T-cell (primary cell): ENCODE measurements at regions not wholly inside any gene's neighbourhood (a gene's known extent, or its start where the extent isn't known, plus 50 kb on each side); places are given as distances from the start of the nearest gene placed in this dataset.
"Not testable (repeated sequence)": the region's sequence is repeated elsewhere in the genome, so short reads cannot be mapped to it uniquely, and the experiment has no call there.

Experiments
- ATAC-seq, 4 experiments: fragments of 200-7000 bp in 3 of 4; fragments of 150-1000 bp in 1 of 4; cut with Tn5 transposase; replicated peaks in 1 of 4; 1 replicate in 3 of 4; 2 replicates in 1 of 4; pipeline ENCODE4 v1.10.0; 2021; ENCODE audit warnings: moderate library complexity in 3 of 4, mild to moderate bottlenecking in 2 of 4, moderate number of reproducible peaks in 1 of 4
- CTCF ChIA-PET, 2 donors: fragments of 300-600 bp; sonication (Branson Sonifier 250); formaldehyde crosslinking; loops; one replicate each; lab custom pipeline; 2022; ENCODE audit warnings: antibody characterized with exemption in 2 of 2; lab: Charles Lee
- POLR2A ChIA-PET, 2 donors: fragments of 300-600 bp; sonication (Branson Sonifier 250); formaldehyde crosslinking; loops; one replicate each; lab custom pipeline; 2022; ENCODE audit warnings: antibody characterized with exemption in 2 of 2; lab: Charles Lee
- DNase-seq, 35 experiments: peaks; one replicate each; pipeline versions ENCODE4 v3.0.0 to v3.0.0-alpha.2; 2013 to 2023
- H3K27ac ChIP-seq: one replicate; pipeline ENCODE4 v1.5.1; 2013; ENCODE audit warnings: low read length
- H3K27me3 ChIP-seq, 2 experiments: replicated peaks in 1 of 2; 1 replicate in 1 of 2; 2 replicates in 1 of 2; pipeline versions ENCODE4 v1.6.1 to v1.7.0; 2013; ENCODE audit warnings: low read length in 1 of 2, mixed read lengths in 1 of 2; ENCODE audit not compliant: control insufficient read depth in 2 of 2, insufficient read depth in 2 of 2; ENCODE audit errors: extremely low read depth in 1 of 2
- H3K36me3 ChIP-seq, 2 donors: 1 replicate in 1 of 2; 2 replicates in 1 of 2; pipeline versions ENCODE4 v1.6.1 to v1.7.0; 2013; ENCODE audit warnings: low read length in 1 of 2; ENCODE audit not compliant: control insufficient read depth in 2 of 2, insufficient read depth in 1 of 2; ENCODE audit errors: extremely low read depth in 1 of 2
- H3K4me1 ChIP-seq, 2 experiments: 1 replicate in 1 of 2; 2 replicates in 1 of 2; pipeline versions ENCODE4 v1.6.1 to v1.7.0; 2013; ENCODE audit warnings: low read length in 2 of 2, mixed read lengths in 1 of 2; ENCODE audit not compliant: insufficient read depth in 2 of 2, control insufficient read depth in 1 of 2; ENCODE audit errors: extremely low read depth in 1 of 2
- H3K4me3 ChIP-seq, 2 donors: 1 replicate in 1 of 2; 2 replicates in 1 of 2; pipeline versions ENCODE4 v1.5.1 to v1.7.0; 2013; ENCODE audit warnings: mild to moderate bottlenecking in 2 of 2, low read length in 1 of 2, moderate library complexity in 1 of 2; ENCODE audit not compliant: control insufficient read depth in 1 of 2; ENCODE audit errors: extremely low read depth in 1 of 2
- H3K9me3 ChIP-seq: 2 replicates; pipeline ENCODE4 v1.7.0; 2013
- H3K27ac Mint-ChIP-seq, 2 donors: one replicate each; pipeline ENCODE4 v1.8.0; 2020 to 2021; ENCODE audit warnings: mild to moderate bottlenecking in 2 of 2, mixed read lengths in 2 of 2
- H3K27me3 Mint-ChIP-seq, 2 donors: one replicate each; pipeline ENCODE4 v1.8.0; 2021 to 2022; ENCODE audit warnings: mixed read lengths in 2 of 2
- H3K36me3 Mint-ChIP-seq: one replicate; pipeline ENCODE4 v1.8.0; 2021; ENCODE audit warnings: mixed read lengths
- H3K4me1 Mint-ChIP-seq, 3 donors: one replicate each; pipeline ENCODE4 v1.8.0; 2020 to 2022; ENCODE audit warnings: mixed read lengths in 3 of 3, mild to moderate bottlenecking in 1 of 3
- H3K4me3 Mint-ChIP-seq, 3 donors: one replicate each; pipeline ENCODE4 v1.8.0; 2020 to 2022; ENCODE audit warnings: mild to moderate bottlenecking in 3 of 3, mixed read lengths in 3 of 3, moderate library complexity in 3 of 3
- H3K9me3 Mint-ChIP-seq, 3 donors: one replicate each; pipeline ENCODE4 v1.8.0; 2020 to 2022; ENCODE audit warnings: mixed read lengths in 3 of 3
- WGBS: methylation state at CpG from one replicate; pipeline ENCODE4 v1.1.5; 2013; ENCODE audit warnings: missing lambda C conversion rate; ENCODE audit not compliant: insufficient coverage; 5-methylcytosine and 5-hydroxymethylcytosine counted together

DNA sequence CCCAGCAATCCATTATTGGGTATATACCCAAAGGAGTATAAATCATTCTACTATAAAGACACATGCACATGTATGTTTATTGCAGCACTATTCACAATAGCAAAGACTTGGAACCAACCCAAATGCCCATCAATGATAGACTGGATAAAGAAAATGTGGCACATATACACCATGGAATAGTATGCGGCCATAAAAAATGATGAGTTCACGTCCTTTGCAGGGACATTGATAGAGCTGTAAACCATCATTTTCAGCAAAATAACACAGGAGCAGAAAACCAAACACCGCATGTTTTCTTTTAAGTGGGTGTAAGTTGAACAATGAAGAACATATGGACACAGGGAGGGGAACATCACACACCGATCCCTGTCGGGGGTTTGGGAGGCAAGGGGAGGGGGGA lies 56.7 kb downstream of the PALS2 start:
- H3K36me3 Mint-ChIP-seq = peaks cover 52% of the 10 kb centered on the region
- POLR2A ChIA-PET, H3K4me1 Mint-ChIP-seq, H3K27ac Mint-ChIP-seq, H3K4me3 ChIP-seq, H3K27me3 ChIP-seq, H3K36me3 ChIP-seq, H3K9me3 ChIP-seq, H3K4me1 ChIP-seq, ATAC-seq, H3K4me3 Mint-ChIP-seq, H3K27ac ChIP-seq, H3K27me3 Mint-ChIP-seq, DNase-seq: not testable (repeated sequence)
- H3K9me3 Mint-ChIP-seq = peaks cover 0 to 16% (median 4%) of the 10 kb centered on the region in 3 donors
- 100% methylated on average over 2 of the region's 5 CpGs for WGBS
- CTCF ChIA-PET = interaction anchor here in 1 of 2 donors (1.4 kb wide), 1 partner anchor 8 kb away, joined by 4 read pairs; no protein-coding TSS in a partner anchor

DNA sequence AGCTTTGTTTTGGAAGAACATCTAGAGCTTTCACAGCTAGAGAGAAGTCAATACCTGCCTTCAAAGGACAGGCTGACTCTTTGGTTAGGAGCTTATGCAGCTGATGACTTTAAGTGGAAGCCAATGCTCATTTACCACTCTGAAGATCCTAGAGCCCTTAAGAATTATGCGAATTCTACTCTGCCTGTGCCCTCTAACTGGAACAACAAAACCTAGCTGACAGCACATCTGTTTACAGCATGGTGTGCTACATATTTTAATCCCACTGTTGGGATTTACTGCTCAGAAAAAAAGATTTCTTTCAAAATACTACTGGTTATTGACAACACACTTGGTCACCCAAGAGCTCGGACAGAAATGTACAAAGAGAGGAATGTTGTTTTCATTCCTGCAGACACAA lies 57.3 kb downstream of the PALS2 start:
- peaks cover 49% of the 10 kb centered on the region for H3K36me3 Mint-ChIP-seq
- peaks cover 0 to 16% (median 4%) of the 10 kb centered on the region in 3 donors for H3K9me3 Mint-ChIP-seq
- peaks cover 0 to 5% (median 5%) of the 10 kb centered on the region in 3 donors for H3K4me1 Mint-ChIP-seq
- no peaks in the 10 kb centered on the region for H3K36me3 ChIP-seq
- ATAC-seq = no peak
- no peak overlapping the region for H3K4me3 ChIP-seq
- H3K27me3 ChIP-seq = no peaks in the 10 kb centered on the region
- H3K27ac Mint-ChIP-seq = no peak overlapping the region
- CTCF ChIA-PET = interaction anchor here in 1 of 2 donors (1.4 kb wide), 1 partner anchor 9 kb away, joined by 4 read pairs; no protein-coding TSS in a partner anchor
- no peak overlapping the region for H3K4me3 Mint-ChIP-seq
- no peak overlapping the region for H3K27ac ChIP-seq
- POLR2A ChIA-PET = no interaction called here
- no peaks in the 10 kb centered on the region for H3K4me1 ChIP-seq
- 100% methylated on average over 1 of the region's 2 CpGs for WGBS
- no peaks in the 10 kb centered on the region for H3K9me3 ChIP-seq
- no peak for DNase-seq
- no peaks in the 10 kb centered on the region for H3K27me3 Mint-ChIP-seq

DNA sequence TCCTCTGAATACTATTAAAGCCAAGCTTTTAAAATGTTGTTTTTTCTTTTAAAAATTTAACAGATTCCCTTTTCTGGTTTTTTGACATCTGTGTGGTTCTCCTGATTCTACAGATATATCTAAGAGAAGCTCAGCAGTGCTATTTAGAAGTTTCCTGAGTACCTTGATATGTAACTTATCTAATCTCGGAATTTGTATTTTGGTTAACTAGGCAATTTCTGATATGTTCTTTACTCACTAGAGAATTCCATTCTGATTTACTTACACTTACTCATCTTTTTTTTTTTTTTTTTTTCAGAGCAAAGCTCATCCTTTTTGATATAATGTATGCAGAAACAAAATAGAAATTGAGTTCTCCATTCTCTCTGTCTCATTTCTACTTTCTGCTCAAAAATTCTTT lies 63.8 kb downstream of the PALS2 start:
- no peak for ATAC-seq
- Mint-ChIP-seq H3K36me3 (peaks cover 24% of the 10 kb centered on the region), H3K27me3 (no peaks in the 10 kb centered on the region), H3K27ac (no peak overlapping the region), H3K4me1 (peaks cover 0 to 5% (median 1%) of the 10 kb centered on the region in 3 donors), H3K9me3 (no peaks in the 10 kb centered on the region), H3K4me3 (no peak overlapping the region)
- Histone ChIP-seq H3K4me3 (no peak overlapping the region), H3K27ac (no peak overlapping the region), H3K27me3 (no peaks in the 10 kb centered on the region), H3K9me3 (no peaks in the 10 kb centered on the region), H3K4me1 (no peaks in the 10 kb centered on the region), H3K36me3 (no peaks in the 10 kb centered on the region)
- no peak for DNase-seq
- CTCF ChIA-PET = interaction anchor here (0.5 to 0.7 kb wide), 5 partner anchors 28 to 938 kb away, joined by 3 to 7 read pairs (median 3); no protein-coding TSS in a partner anchor
- POLR2A ChIA-PET = interaction anchor here in 1 of 2 donors (0.6 kb wide), 1 partner anchor 66 kb away, joined by 5 read pairs; no protein-coding TSS in a partner anchor
- no CpG with 5 or more reads among the region's 1 CpG for WGBS

DNA sequence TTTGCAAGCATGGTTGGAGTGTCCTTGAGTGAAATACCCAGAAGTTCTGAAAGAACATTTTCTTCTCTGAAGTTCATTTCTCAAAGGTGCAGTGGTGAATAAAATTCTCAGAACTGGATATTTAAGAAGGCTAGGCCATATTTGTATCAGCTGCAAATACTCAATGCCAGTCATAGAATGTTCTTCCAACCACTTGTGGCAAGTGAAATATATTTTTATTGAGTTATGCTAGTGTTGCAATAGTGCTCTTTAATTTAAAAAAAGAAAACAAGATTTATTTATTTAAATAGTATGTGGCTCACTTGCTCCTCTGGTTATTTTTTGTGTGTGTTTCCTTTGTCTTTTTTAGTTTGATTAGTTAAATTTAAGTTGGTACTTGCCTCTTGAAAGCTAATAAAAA lies 64.5 kb downstream of the PALS2 start:
- POLR2A ChIA-PET = interaction anchor here in 1 of 2 donors (0.6 kb wide), 1 partner anchor 67 kb away, joined by 5 read pairs; no protein-coding TSS in a partner anchor
- Histone ChIP-seq H3K27ac (no peak overlapping the region), H3K27me3 (no peaks in the 10 kb centered on the region), H3K4me3 (no peak overlapping the region), H3K36me3 (no peaks in the 10 kb centered on the region), H3K9me3 (no peaks in the 10 kb centered on the region), H3K4me1 (no peaks in the 10 kb centered on the region)
- no peak for DNase-seq
- Mint-ChIP-seq H3K4me3 (no peak overlapping the region), H3K27me3 (no peaks in the 10 kb centered on the region), H3K9me3 (no peaks in the 10 kb centered on the region), H3K4me1 (peaks cover 0 to 5% (median 0%) of the 10 kb centered on the region in 3 donors), H3K36me3 (peaks cover 29% of the 10 kb centered on the region), H3K27ac (no peak overlapping the region)
- no peak for ATAC-seq
- CTCF ChIA-PET = interaction anchor here in 1 of 2 donors (0.6 to 0.7 kb wide), 2 partner anchors 30 to 939 kb away, joined by 3 to 6 read pairs; no protein-coding TSS in a partner anchor

DNA sequence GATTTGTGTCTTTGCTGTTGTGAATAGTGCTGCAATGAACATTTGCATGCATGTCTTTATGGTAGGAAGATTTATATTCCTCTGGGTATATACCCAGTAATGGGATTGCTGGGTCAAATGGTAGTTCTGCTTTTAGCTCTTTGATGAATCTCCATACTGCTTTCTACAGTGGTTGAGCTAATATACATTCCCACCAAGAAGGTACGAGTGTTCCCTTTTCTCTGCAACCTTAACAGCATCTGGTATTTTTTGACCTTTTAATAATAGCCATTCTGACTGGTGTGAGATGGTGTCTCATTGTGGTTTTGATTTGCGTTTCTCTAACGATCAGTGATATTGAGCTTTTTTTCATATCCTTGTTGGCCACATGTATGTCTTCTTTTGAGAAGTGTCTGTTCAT lies 71.3 kb downstream of the PALS2 start:
- ATAC-seq, H3K9me3 Mint-ChIP-seq, H3K9me3 ChIP-seq, H3K36me3 ChIP-seq, H3K4me1 ChIP-seq, H3K27me3 ChIP-seq, H3K27me3 Mint-ChIP-seq, H3K4me3 ChIP-seq, H3K27ac ChIP-seq, H3K27ac Mint-ChIP-seq, H3K4me3 Mint-ChIP-seq, CTCF ChIA-PET, DNase-seq, POLR2A ChIA-PET: not testable (repeated sequence)
- WGBS = 80% methylated on average over 1 of the region's 3 CpGs
- Mint-ChIP-seq H3K4me1 (peaks cover 0 to 10% (median 0%) of the 10 kb centered on the region in 3 donors), H3K36me3 (peaks cover 39% of the 10 kb centered on the region)
